GM12878 (cell line): ENCODE measurements at regions not wholly inside any gene's neighbourhood (a gene's known extent, or its start where the extent isn't known, plus 50 kb on each side); places are given as distances from the start of the nearest gene placed in this dataset.

ENCODE experiments used
- ATAC-seq: fragments of 200-7000 bp; cut with Tn5 transposase; 3 replicates; pipeline ENCODE4 v1.9.1; 2020; ENCODE audit warnings: mild to moderate bottlenecking, moderate library complexity
- BruUV-seq: library from RNA; stranded (reverse); fragments of 400-500 nt; replicated peaks from 2 replicates; lab custom pipeline; 2021; lab: Mats Ljungman, UMichigan
- CTCF ChIA-PET: fragments of 300-600 bp; sonication (Branson Sonifier 250); formaldehyde crosslinking; extraction: SDS; loops from one replicate; lab custom pipeline; 2021; ENCODE audit warnings: inconsistent platforms; lab: Yijun Ruan, JAX
- POLR2A ChIA-PET: fragments of 350-600 bp; formaldehyde crosslinking; extraction: SDS; loops from one replicate; lab custom pipeline; 2021; ENCODE audit warnings: inconsistent platforms; lab: Charles Lee
- RAD21 ChIA-PET: fragments of 300-600 bp; sonication (Branson Sonifier 250); formaldehyde crosslinking; loops from one replicate; lab custom pipeline; 2023; ENCODE audit warnings: antibody characterized with exemption; ENCODE audit not compliant: unreplicated experiment; lab: Charles Lee
- SMC1A ChIA-PET: fragments of 300-600 bp; sonication (Branson Sonifier 250); formaldehyde crosslinking; loops from one replicate; lab custom pipeline; 2023; ENCODE audit not compliant: unreplicated experiment, uncharacterized antibody; lab: Charles Lee
- DNase-seq: peaks from one replicate; pipeline ENCODE4 v3.0.0-alpha.2; 2011; ENCODE audit warnings: low read depth, low spot score
- FAIRE-seq: peaks from 3 replicates; lab custom pipeline; 2011; peaks lifted over from hg19 to GRCh38; lab: Jason Lieb, UNC
- H2AFZ ChIP-seq: 2 replicates; pipeline ENCODE4 v1.6.0; 2011; ENCODE audit warnings: low read depth, low read length, control low read depth; ENCODE audit not compliant: control insufficient read depth
- H3K27ac ChIP-seq: 2 replicates; pipeline ENCODE4 v1.5.1; 2011; ENCODE audit warnings: control low read depth; ENCODE audit not compliant: control insufficient read depth, insufficient read depth
- H3K27me3 ChIP-seq, 2 experiments: replicated peaks in 1 of 2; 2 replicates each; pipeline versions ENCODE4 v1.6.0 to v1.6.1; 2011; ENCODE audit warnings: low read length in 1 of 2; ENCODE audit not compliant: control insufficient read depth in 2 of 2, insufficient read depth in 2 of 2
- H3K36me3 ChIP-seq, 2 experiments: 2 replicates each; pipeline ENCODE4 v1.5.1; 2011; ENCODE audit warnings: low read length in 1 of 2; ENCODE audit not compliant: control insufficient read depth in 2 of 2, insufficient read depth in 2 of 2
- H3K4me1 ChIP-seq: 2 replicates; pipeline ENCODE4 v1.6.1; 2011; ENCODE audit warnings: mild to moderate bottlenecking, low read length, moderate library complexity, mixed read lengths; ENCODE audit not compliant: control insufficient read depth, insufficient read depth
- H3K4me2 ChIP-seq: 2 replicates; pipeline ENCODE4 v1.6.0; 2011; ENCODE audit warnings: control low read depth; ENCODE audit not compliant: control insufficient read depth, insufficient read depth
- H3K4me3 ChIP-seq: fragments of 200-600 bp; sonication (generic); 2 replicates; pipeline ENCODE4 v1.5.1; 2016
- H3K79me2 ChIP-seq: 2 replicates; pipeline ENCODE4 v1.6.0; 2011; ENCODE audit warnings: low read length; ENCODE audit not compliant: control insufficient read depth, insufficient read depth
- H3K9ac ChIP-seq: 2 replicates; pipeline ENCODE4 v1.8.0; 2011; ENCODE audit warnings: low read length, control low read depth, mixed read lengths; ENCODE audit not compliant: control insufficient read depth, insufficient read depth
- H3K9me3 ChIP-seq: replicated peaks from 3 replicates; pipeline ENCODE4 v1.5.1; 2011; ENCODE audit warnings: mild to moderate bottlenecking, low read length; ENCODE audit not compliant: control insufficient read depth, insufficient read depth
- H4K20me1 ChIP-seq: 2 replicates; pipeline ENCODE4 v1.6.0; 2011; ENCODE audit not compliant: control insufficient read depth, insufficient read depth
- BMI1 ChIP-seq: fragments of 450-650 bp; IDR thresholded peaks from 2 replicates; pipeline ENCODE4 v1.6.1; 2016; ENCODE audit warnings: mild to moderate bottlenecking, moderate library complexity, borderline replicate concordance
- CEBPB ChIP-seq, 2 experiments: fragments of 150-350 bp in 1 of 2; IDR thresholded peaks; 2 replicates each; pipeline ENCODE4 v1.6.1; 2012 to 2014; ENCODE audit warnings: low read depth in 2 of 2, low read length in 2 of 2, borderline replicate concordance in 1 of 2, inconsistent platforms in 1 of 2
- CREM ChIP-seq: IDR thresholded peaks from 2 replicates; pipeline ENCODE4 v1.6.1; 2014; ENCODE audit warnings: antibody characterized with exemption, low read depth
- MTA3 ChIP-seq: IDR thresholded peaks from 2 replicates; pipeline ENCODE4 v1.6.1; 2012; ENCODE audit warnings: low read length, inconsistent platforms, borderline replicate concordance
- NFIC ChIP-seq: IDR thresholded peaks from 2 replicates; pipeline ENCODE4 v1.6.1; 2012; ENCODE audit warnings: low read depth, mild to moderate bottlenecking, inconsistent platforms, low read length, moderate library complexity
- PAX5 ChIP-seq: IDR thresholded peaks from 2 replicates; pipeline ENCODE4 v1.6.1; 2011; ENCODE audit warnings: low read depth, low read length, borderline replicate concordance
- ZNF274 ChIP-seq: IDR thresholded peaks from one replicate; pipeline ENCODE4 v1.8.0; 2011; ENCODE audit not compliant: insufficient read length, insufficient read depth
- ZNF384 ChIP-seq: IDR thresholded peaks from 2 replicates; pipeline ENCODE4 v1.6.1; 2012; ENCODE audit warnings: low read depth, mild to moderate bottlenecking, low read length, improper control_type of control experiment, borderline replicate concordance
- ZZZ3 ChIP-seq: IDR thresholded peaks from 2 replicates; pipeline ENCODE4 v1.6.1; 2011; ENCODE audit warnings: low read depth; ENCODE audit not compliant: control insufficient read depth, insufficient read length
- WGBS: methylation state at CpG from one replicate; pipeline ENCODE4 v1.1.6; 2016; ENCODE audit warnings: low lambda C conversion rate; ENCODE audit not compliant: insufficient replicate concordance, insufficient coverage; ENCODE audit errors: missing lambda C conversion rate; 5-methylcytosine and 5-hydroxymethylcytosine counted together
- in situ Hi-C: fragments of 300-500 bp; cut with MboI; formaldehyde crosslinking; loops from 9 replicates; pipeline ENCODE4 v1.14.3; 2018; ENCODE audit warnings: mixed read lengths
- intact Hi-C: fragments of 100-400 bp; cut with micrococcal nuclease; formaldehyde crosslinking; loops from one replicate; pipeline ENCODE4 v1.14.2; 2022; ENCODE audit not compliant: unreplicated experiment

GRCh38 chr19:5287066-5287465 lies 53.5 kb downstream of the PTPRS start:
- DNase-seq, result peak; percentile 37
- RAD21 ChIA-PET, result interaction anchor here (0.5 to 1.1 kb wide), 3 partner anchors 10 to 1299 kb away, joined by 3 to 6 read pairs (median 3); no protein-coding TSS in a partner anchor
- TF ChIP-seq NFIC (no peak), CREM (no peak), ZNF384 (no peak), CEBPB (IDR thresholded peaks at IDR 0.05; ENCODE audit: borderline replicate concordance in 1 of 2, low read depth in 2 of 2, low read length in 2 of 2) (no peak), ZNF274 (no peak), BMI1 (no peak), ZZZ3 (no peak), MTA3 (no peak), PAX5 (no peak)
- peaks cover 0 to under 1% of the 10 kb centered on the region in 2 experiments; a peak in 1 of 4 replicates for H3K27me3 ChIP-seq
- peaks cover 2% of the 10 kb centered on the region; the same call in 1 of the 2 replicates for H4K20me1 ChIP-seq
- peak; percentile 29 for ATAC-seq
- no TSS peak for BruUV-seq
- no peaks in the 10 kb centered on the region for H3K79me2 ChIP-seq
- no peak overlapping the region for H3K4me3 ChIP-seq
- SMC1A ChIA-PET, result interaction anchor here (1.1 kb wide), 1 partner anchor 10 kb away, joined by 3 read pairs; no protein-coding TSS in a partner anchor
- WGBS, result 15% methylated on average over 5 of the region's 5 CpGs
- H3K4me2 ChIP-seq, result 0 out of 2 replicates have a peak overlapping the region, but pooled peaks have one; percentile 42
- intact Hi-C loops (loop anchor here (10.0 kb wide), 1 partner anchor 48 kb away; no protein-coding TSS in a partner anchor), in situ Hi-C loops (no loop called here)
- POLR2A ChIA-PET, result interaction anchor here (0.6 kb wide), 1 partner anchor 50 kb away, joined by 3 read pairs; no protein-coding TSS in a partner anchor
- H3K9ac ChIP-seq, result no peak overlapping the region
- peaks cover 0 to 2% of the 10 kb centered on the region in 2 experiments; a peak in 1 of 4 replicates for H3K36me3 ChIP-seq
- H3K9me3 ChIP-seq, result no peaks in the 10 kb centered on the region; the same call in 2 of the 3 replicates
- H2AFZ ChIP-seq, result 0 out of 2 replicates have a peak overlapping the region, but pooled peaks have one; percentile 11
- no peak overlapping the region for H3K27ac ChIP-seq
- H3K4me1 ChIP-seq, result peaks cover 20% of the 10 kb centered on the region
- FAIRE-seq, result no peak
- CTCF ChIA-PET, result interaction anchor here (1.0 kb wide), 1 partner anchor 44 kb away, joined by 3 read pairs; no protein-coding TSS in a partner anchor
